ENCODE measurements at regions not wholly inside any gene's neighbourhood (a gene's known extent, or its start where the extent isn't known, plus 50 kb on each side); places are given as distances from the start of the nearest gene placed in this dataset.

- Histone ChIP-seq H3K27ac (ENCODE audit: low read length) (no peak overlapping the region), H3K4me1 (ENCODE audit: control insufficient read depth, low read depth, low read length) (peaks cover 3% of the 10 kb centered on the region), H3K9ac (ENCODE audit: low read length) (no peak overlapping the region), H3K27me3 (ENCODE audit: control insufficient read depth, insufficient read depth, low read length) (peaks cover 9% of the 10 kb centered on the region), H3K9me3 (ENCODE audit: control insufficient read depth, low read depth, low read length) (no peaks in the 10 kb centered on the region), H3K36me3 (ENCODE audit: control insufficient read depth, low read depth, low read length) (no peaks in the 10 kb centered on the region), H3K4me3 (ENCODE audit: low read length) (no peak overlapping the region)
Measured at GRCh38 chr1:58905628-58906221, 121.9 kb upstream of the JUN start.

GRCh38 chr1:58907398-58907797 is 123.6 kb upstream of the JUN start:
- Histone ChIP-seq H3K4me3 (ENCODE audit: low read length) (no peak overlapping the region), H3K9me3 (ENCODE audit: control insufficient read depth, low read depth, low read length) (no peaks in the 10 kb centered on the region), H3K9ac (ENCODE audit: low read length) (no peak overlapping the region), H3K4me1 (ENCODE audit: control insufficient read depth, low read depth, low read length) (peaks cover 4% of the 10 kb centered on the region), H3K27me3 (ENCODE audit: control insufficient read depth, insufficient read depth, low read length) (peaks cover 9% of the 10 kb centered on the region), H3K36me3 (ENCODE audit: control insufficient read depth, low read depth, low read length) (no peaks in the 10 kb centered on the region), H3K27ac (ENCODE audit: low read length) (no peak overlapping the region)

GRCh38 chr1:58908561-58909560 is 125.0 kb upstream of the JUN start:
- H3K9ac ChIP-seq (ENCODE audit: low read length) = no peak overlapping the region
- H3K27me3 ChIP-seq (ENCODE audit: control insufficient read depth, insufficient read depth, low read length) = no peaks in the 10 kb centered on the region
- peaks cover 6% of the 10 kb centered on the region for H3K4me1 ChIP-seq (ENCODE audit: control insufficient read depth, low read depth, low read length)
- H3K27ac ChIP-seq (ENCODE audit: low read length) = no peak overlapping the region
- no peaks in the 10 kb centered on the region for H3K36me3 ChIP-seq (ENCODE audit: control insufficient read depth, low read depth, low read length)
- no peak overlapping the region for H3K4me3 ChIP-seq (ENCODE audit: low read length)
- H3K9me3 ChIP-seq (ENCODE audit: control insufficient read depth, low read depth, low read length) = no peaks in the 10 kb centered on the region

GRCh38 chr1:58909914-58910681 is 126.3 kb upstream of the JUN start:
- peaks cover 6% of the 10 kb centered on the region for H3K4me1 ChIP-seq (ENCODE audit: control insufficient read depth, low read depth, low read length)
- no peaks in the 10 kb centered on the region for H3K9me3 ChIP-seq (ENCODE audit: control insufficient read depth, low read depth, low read length)
- H3K4me3 ChIP-seq (ENCODE audit: low read length) = no peak overlapping the region
- no peaks in the 10 kb centered on the region for H3K27me3 ChIP-seq (ENCODE audit: control insufficient read depth, insufficient read depth, low read length)
- no peak overlapping the region for H3K27ac ChIP-seq (ENCODE audit: low read length)
- no peaks in the 10 kb centered on the region for H3K36me3 ChIP-seq (ENCODE audit: control insufficient read depth, low read depth, low read length)
- no peak overlapping the region for H3K9ac ChIP-seq (ENCODE audit: low read length)

- Histone ChIP-seq H3K27me3 (ENCODE audit: control insufficient read depth, insufficient read depth, low read length) (no peaks in the 10 kb centered on the region), H3K9ac (ENCODE audit: low read length) (no peak overlapping the region), H3K4me1 (ENCODE audit: control insufficient read depth, low read depth, low read length) (peaks cover 6% of the 10 kb centered on the region), H3K36me3 (ENCODE audit: control insufficient read depth, low read depth, low read length) (no peaks in the 10 kb centered on the region), H3K9me3 (ENCODE audit: control insufficient read depth, low read depth, low read length) (no peaks in the 10 kb centered on the region), H3K27ac (ENCODE audit: low read length) (no peak overlapping the region), H3K4me3 (ENCODE audit: low read length) (no peak overlapping the region)
Measured at GRCh38 chr1:58911841-58912499, 128.1 kb upstream of the JUN start.

- Histone ChIP-seq H3K36me3 (ENCODE audit: control insufficient read depth, low read depth, low read length) (no peaks in the 10 kb centered on the region), H3K9ac (ENCODE audit: low read length) (no peak overlapping the region), H3K9me3 (ENCODE audit: control insufficient read depth, low read depth, low read length) (no peaks in the 10 kb centered on the region), H3K4me3 (ENCODE audit: low read length) (no peak overlapping the region), H3K27me3 (ENCODE audit: control insufficient read depth, insufficient read depth, low read length) (no peaks in the 10 kb centered on the region), H3K27ac (ENCODE audit: low read length) (no peak overlapping the region), H3K4me1 (ENCODE audit: control insufficient read depth, low read depth, low read length) (peaks cover 6% of the 10 kb centered on the region)
Measured at GRCh38 chr1:58914925-58915324, 131.1 kb upstream of the JUN start.

GRCh38 chr1:58917436-58917835 is 133.6 kb upstream of the JUN start:
- Histone ChIP-seq H3K9me3 (ENCODE audit: control insufficient read depth, low read depth, low read length) (no peaks in the 10 kb centered on the region), H3K4me3 (ENCODE audit: low read length) (no peak overlapping the region), H3K27me3 (ENCODE audit: control insufficient read depth, insufficient read depth, low read length) (no peaks in the 10 kb centered on the region), H3K4me1 (ENCODE audit: control insufficient read depth, low read depth, low read length) (peaks cover 4% of the 10 kb centered on the region), H3K27ac (ENCODE audit: low read length) (no peak overlapping the region), H3K36me3 (ENCODE audit: control insufficient read depth, low read depth, low read length) (no peaks in the 10 kb centered on the region), H3K9ac (ENCODE audit: low read length) (no peak overlapping the region)

- no peak overlapping the region for H3K27ac ChIP-seq (ENCODE audit: low read length)
- H3K9ac ChIP-seq (ENCODE audit: low read length) = no peak overlapping the region
- H3K4me3 ChIP-seq (ENCODE audit: low read length) = no peak overlapping the region
- no peaks in the 10 kb centered on the region for H3K36me3 ChIP-seq (ENCODE audit: control insufficient read depth, low read depth, low read length)
- no peaks in the 10 kb centered on the region for H3K4me1 ChIP-seq (ENCODE audit: control insufficient read depth, low read depth, low read length)
- no peaks in the 10 kb centered on the region for H3K9me3 ChIP-seq (ENCODE audit: control insufficient read depth, low read depth, low read length)
- H3K27me3 ChIP-seq (ENCODE audit: control insufficient read depth, insufficient read depth, low read length) = no peaks in the 10 kb centered on the region
Measured at GRCh38 chr1:58919226-58919958, 135.5 kb upstream of the JUN start.

GRCh38 chr1:58919959-58920321 is 136.1 kb upstream of the JUN start:
- Histone ChIP-seq H3K36me3 (ENCODE audit: control insufficient read depth, low read depth, low read length) (no peaks in the 10 kb centered on the region), H3K27ac (ENCODE audit: low read length) (no peak overlapping the region), H3K9me3 (ENCODE audit: control insufficient read depth, low read depth, low read length) (no peaks in the 10 kb centered on the region), H3K4me1 (ENCODE audit: control insufficient read depth, low read depth, low read length) (no peaks in the 10 kb centered on the region), H3K9ac (ENCODE audit: low read length) (no peak overlapping the region), H3K4me3 (ENCODE audit: low read length) (no peak overlapping the region), H3K27me3 (ENCODE audit: control insufficient read depth, insufficient read depth, low read length) (no peaks in the 10 kb centered on the region)

- Histone ChIP-seq H3K36me3 (ENCODE audit: control insufficient read depth, low read depth, low read length) (no peaks in the 10 kb centered on the region), H3K27ac (ENCODE audit: low read length) (no peak overlapping the region), H3K9me3 (ENCODE audit: control insufficient read depth, low read depth, low read length) (no peaks in the 10 kb centered on the region), H3K4me1 (ENCODE audit: control insufficient read depth, low read depth, low read length) (no peaks in the 10 kb centered on the region), H3K9ac (ENCODE audit: low read length) (no peak overlapping the region), H3K4me3 (ENCODE audit: low read length) (no peak overlapping the region), H3K27me3 (ENCODE audit: control insufficient read depth, insufficient read depth, low read length) (no peaks in the 10 kb centered on the region)
Measured at GRCh38 chr1:58921342-58921741, 137.5 kb upstream of the JUN start.
